GM19438 (cell line): ENCODE measurements at regions not wholly inside any gene's neighbourhood (a gene's known extent, or its start where the extent isn't known, plus 50 kb on each side); places are given as distances from the start of the nearest gene placed in this dataset.
"Not testable (repeated sequence)": the region's sequence is repeated elsewhere in the genome, so short reads cannot be mapped to it uniquely, and the experiment has no call there.

Experiments
- ATAC-seq: cut with Tn5 transposase; IDR thresholded peaks from one replicate; pipeline ENCODE4 v1.9.1; 2021; ENCODE audit warnings: low read depth; ENCODE audit not compliant: unreplicated experiment

GRCh38 chr13:57899096-57899495 lies 267.6 kb downstream of the PCDH17 start:
- ATAC-seq: no peak

DNA sequence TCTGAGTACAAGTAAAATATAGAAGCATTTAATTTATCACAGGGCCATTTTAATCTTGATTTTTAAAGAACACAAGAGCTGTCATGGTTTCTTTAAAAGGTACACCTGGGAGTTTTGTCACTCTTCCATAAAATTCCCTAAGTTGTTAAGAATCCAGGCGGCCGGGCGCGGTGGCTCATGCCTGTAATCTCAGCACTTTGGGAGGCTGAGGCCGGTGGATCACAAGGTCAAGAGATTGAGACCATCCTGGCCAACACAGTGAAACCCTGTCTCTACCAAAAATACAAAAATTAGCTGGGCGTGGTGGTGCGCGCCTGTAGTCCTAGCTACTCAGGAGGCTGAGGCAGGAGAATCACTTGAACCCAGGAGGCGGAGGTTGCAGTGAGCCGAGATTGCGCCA lies 278.3 kb downstream of the PCDH17 start:
- not testable (repeated sequence) for ATAC-seq

DNA sequence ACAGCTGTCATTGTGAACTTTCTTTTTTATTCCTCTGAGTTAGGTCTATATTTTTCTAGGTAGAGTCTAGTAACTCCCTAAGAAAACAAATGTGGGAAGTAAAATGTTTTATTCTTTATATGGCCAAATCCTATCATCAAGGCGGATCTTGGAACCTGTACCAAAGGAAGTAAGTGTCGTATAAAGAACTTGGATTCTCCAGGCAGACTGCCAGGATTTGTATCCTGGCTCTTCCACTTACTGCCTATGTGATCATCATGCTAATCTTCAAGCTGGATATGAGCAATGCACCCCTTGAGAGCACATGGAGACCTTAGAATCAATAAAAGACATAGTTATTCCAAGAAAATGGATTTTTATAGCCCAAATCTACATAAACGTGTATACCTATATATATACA lies 286.5 kb downstream of the PCDH17 start:
- no peak for ATAC-seq

GRCh38 chr13:57918913-57919312 lies 287.4 kb downstream of the PCDH17 start:
- no peak for ATAC-seq

GRCh38 chr13:57925250-57925649 lies 293.7 kb downstream of the PCDH17 start:
- no peak for ATAC-seq

DNA sequence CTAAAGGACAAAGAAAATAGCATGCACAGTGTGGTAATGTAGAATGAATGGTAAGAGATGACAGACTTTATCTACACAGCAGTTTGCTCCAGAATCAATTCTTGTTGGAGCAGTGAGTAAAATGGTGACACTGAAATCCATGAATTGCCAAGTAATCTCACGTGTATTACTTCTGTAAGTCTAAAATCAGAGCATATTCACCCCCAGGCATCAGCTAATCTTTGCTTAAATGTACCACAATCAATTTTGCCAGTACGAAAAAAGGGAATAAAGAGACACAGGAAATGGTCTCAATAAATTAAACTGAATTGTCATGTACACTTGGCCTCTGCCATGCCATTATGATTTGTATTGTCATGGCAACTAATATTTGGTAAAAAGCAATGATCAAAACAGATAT lies 294.2 kb downstream of the PCDH17 start:
- ATAC-seq: no peak

DNA sequence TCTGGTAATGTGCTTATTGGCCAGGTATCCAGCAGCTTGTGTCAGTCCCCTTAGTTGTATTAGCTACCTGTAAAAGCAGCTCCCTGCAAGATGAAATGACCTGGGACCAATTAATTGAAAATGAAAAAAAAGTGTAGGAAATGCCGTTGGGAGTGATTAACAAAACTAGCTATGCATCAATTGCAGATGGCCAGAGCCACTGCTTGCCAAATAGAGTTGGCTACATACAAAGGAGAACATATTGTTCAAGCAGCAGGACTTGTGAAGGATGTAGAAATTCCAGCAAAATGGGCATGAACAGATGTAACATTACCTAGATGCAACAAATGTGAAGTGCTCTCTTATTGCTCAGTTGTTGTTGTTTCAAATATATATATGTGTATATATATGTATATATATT lies 300.5 kb downstream of the PCDH17 start:
- ATAC-seq: no peak

GRCh38 chr13:57933606-57934005 lies 302.1 kb downstream of the PCDH17 start:
- ATAC-seq: no peak

DNA sequence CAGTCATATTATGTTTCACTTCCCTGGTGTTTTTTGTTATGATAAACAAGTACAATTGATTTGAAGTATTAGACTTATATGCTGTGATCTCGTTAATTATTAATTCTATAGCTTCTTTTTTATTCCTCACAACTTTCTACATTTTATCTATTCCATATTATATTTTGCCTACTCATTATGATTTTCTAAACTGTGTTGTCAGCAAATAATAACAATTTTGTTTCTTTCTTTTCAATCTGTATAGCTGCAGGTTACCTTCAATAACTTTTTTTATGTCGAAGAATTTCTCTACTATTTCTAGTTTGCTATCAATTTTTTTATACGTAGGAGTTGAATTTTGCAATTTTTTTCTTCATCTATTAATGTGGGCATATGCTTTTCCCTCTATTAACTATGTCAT lies 304.4 kb downstream of the PCDH17 start:
- no peak for ATAC-seq

GRCh38 chr13:57946361-57946760 lies 314.8 kb downstream of the PCDH17 start:
- no peak for ATAC-seq

- ATAC-seq: no peak
Observed at GRCh38 chr13:57948884-57949283, 317.3 kb downstream of the PCDH17 start.

- no peak for ATAC-seq
Observed at GRCh38 chr13:57969951-57970350, 338.4 kb downstream of the PCDH17 start.

DNA sequence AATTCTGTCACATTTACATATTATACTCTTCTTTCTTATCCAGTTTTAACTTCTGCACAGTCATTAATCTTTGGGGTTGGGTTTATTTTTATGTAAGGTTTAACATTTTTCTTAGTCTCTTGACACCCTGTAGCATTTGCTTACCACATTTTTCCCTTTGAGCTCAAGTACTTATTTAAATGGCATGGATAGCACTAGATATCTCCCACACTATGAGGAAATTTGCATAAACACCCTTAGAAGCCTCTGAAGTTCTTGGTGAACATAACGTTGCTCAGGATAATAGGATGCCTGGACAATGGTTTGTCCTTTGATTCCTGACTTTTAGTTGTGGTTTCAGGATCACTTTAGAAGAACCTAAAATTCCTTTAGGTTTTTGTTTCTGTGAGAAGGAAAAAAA lies 338.9 kb downstream of the PCDH17 start:
- no peak for ATAC-seq

DNA sequence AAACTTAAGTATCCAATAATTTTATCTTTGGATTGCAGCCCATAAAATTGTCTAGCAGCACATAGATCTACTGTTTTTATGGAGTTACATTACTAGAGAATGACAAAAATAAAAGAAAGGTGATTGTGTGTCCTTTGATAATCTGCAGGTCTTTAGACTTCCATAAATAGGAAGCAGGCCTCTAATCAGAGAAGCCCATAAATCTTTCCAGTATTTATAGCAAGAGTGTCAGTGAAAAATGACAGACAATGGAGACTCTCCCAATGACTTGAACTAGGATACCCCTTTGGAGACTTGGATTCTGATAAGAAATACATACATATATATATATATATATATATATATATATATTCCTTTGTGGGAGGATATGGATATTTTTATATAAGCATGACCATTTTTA lies 351.2 kb downstream of the PCDH17 start:
- ATAC-seq: no peak

- no peak for ATAC-seq
Observed at GRCh38 chr13:57988276-57988675, 356.7 kb downstream of the PCDH17 start.

DNA sequence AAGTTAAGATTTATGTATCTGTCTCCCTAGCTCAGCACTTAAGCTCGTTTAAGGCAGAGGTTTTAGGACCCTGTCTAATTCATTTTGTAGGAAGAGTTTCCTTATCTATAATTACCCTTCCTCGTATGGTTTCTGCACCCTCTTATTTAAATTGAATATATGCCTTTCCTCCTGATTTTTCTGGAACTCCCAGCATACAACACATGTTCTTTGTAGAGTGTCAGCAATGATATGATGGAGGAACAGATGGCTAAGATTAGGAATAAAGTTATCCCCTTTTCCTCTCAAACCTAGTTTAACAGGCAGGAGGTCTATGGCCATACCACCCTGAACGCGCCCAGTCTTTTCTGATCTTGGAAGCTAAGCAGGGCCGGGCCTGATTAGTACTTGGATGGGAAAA lies 359.5 kb downstream of the PCDH17 start:
- ATAC-seq: no peak

DNA sequence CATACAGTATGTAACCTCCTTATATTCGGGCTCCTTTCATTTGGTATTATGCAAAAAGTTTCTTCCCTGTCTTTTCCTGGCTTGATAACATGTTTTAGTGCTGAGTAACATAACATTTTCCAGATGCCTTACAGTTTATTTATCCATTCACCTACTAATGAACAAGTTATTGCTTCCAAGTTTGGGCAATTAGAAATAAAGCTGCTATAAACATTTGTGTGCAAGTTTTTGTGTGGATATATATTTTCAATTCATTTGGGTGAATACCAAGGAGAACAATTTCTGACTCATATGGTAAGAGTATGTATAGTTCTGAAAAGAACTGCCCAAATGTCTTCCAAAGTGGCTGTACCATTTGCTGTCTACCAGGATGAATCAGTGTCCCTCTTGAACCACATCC lies 360.9 kb downstream of the PCDH17 start:
- ATAC-seq: no peak

- no peak for ATAC-seq
Observed at GRCh38 chr13:57996717-57997116, 365.2 kb downstream of the PCDH17 start.

DNA sequence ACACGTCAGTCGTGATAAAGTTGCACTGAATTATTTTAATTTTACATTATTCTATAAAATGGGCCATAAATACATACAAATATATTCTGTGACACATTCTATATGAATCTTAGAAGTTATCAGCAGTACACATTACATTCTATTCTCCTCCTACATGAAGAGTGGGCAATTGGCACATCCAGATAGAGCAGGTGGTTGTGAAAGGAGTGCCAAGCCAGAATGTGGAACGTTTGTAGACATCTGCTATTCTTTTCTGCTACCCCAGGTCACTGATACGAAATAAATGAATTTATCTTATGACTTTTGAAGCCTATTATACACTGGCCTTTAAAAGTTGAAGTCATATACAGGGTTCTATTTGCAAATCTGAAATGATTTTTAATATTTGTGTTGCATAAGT lies 373.2 kb downstream of the PCDH17 start:
- ATAC-seq: no peak

- ATAC-seq: no peak
Observed at GRCh38 chr13:58018020-58018419, 386.5 kb downstream of the PCDH17 start.

GRCh38 chr13:58018865-58019264 lies 387.3 kb downstream of the PCDH17 start:
- no peak for ATAC-seq

- no peak for ATAC-seq
Observed at GRCh38 chr13:58024103-58024502, 392.6 kb downstream of the PCDH17 start.

DNA sequence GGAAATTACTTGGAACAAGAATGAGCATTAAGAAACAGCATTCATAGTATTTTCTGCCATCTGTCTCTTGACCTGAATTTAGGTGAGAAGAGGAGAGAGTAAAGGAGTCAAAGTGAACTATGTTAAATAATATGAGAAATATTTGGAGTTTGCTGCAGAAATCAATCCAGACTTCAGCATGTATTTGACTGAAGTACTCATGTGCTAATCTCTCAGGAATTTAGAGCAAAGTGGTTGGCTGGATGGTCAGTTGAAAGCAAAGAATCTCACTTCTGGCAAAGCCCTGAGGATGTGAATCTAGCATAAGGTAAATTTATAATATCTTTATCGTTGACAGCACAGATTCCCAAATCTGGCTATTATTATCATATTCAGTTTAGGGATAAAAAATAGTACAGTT lies 394.3 kb downstream of the PCDH17 start:
- no peak for ATAC-seq
